ENCODE measurements at regions not wholly inside any gene's neighbourhood (a gene's known extent, or its start where the extent isn't known, plus 50 kb on each side); places are given as distances from the start of the nearest gene placed in this dataset.
"Not testable (repeated sequence)": the region's sequence is repeated elsewhere in the genome, so short reads cannot be mapped to it uniquely, and the experiment has no call there.

DNA sequence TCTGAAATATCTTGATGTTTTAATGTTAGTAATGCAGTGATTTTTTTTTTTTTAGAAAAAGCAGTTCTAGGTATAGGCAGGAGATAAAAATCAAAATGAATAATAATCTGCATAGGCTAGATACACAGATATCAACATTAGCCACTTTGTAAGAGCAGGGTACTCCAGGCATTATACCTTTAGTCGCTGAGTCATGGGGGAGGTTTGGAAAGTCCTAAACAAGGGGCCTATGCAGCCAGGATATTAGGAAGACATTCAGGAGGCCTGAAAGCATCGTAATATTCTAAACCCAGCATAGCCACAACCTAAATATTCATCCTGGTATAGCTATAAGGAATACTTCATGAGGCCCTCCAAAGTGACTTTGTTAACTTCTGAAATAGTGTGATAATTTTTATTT, 258.1 kb upstream of the NECTIN3 start:
- DNase-seq (ENCODE audit: low read depth): no peak

DNA sequence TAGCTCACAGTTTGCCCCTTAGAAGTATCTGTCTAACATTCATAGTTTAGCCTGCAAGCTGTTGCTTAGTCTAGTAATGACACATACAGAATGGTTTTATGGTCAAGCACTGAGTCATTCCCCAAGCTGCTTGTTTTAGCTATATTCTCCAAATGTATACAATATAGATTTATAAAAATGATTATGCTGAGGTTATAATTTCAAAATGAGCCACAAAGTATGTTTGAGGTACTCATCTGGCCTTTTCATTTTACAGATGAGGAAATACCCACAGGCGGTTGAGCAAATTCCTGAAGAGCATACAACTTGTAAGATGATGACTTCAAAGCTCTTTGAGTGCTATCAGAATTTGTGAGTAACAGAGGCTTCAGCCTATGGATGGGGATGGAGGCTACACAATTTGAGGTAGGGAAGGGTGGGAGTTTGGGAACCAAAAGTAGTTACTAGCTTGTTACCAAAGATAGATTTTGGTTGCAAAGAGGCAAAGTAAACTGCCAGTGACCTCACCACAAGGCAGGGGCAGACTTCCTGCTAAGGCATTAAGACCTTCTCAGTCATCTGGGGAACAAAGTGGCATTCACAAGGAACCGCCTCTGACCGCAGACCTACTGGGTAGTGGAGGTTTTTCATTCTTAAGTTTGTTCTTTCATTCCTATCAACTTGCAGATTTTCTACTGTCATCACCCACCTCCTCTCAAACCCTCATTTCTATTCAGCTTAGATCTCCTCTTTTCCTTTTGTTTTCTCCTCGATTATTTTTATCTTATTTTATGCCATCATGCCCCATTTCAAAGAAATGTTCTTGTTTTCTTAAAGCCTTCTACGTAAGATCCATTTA, 257.2 kb upstream of the NECTIN3 start:
- DNase-seq (ENCODE audit: low read depth): peak; percentile 98

DNA sequence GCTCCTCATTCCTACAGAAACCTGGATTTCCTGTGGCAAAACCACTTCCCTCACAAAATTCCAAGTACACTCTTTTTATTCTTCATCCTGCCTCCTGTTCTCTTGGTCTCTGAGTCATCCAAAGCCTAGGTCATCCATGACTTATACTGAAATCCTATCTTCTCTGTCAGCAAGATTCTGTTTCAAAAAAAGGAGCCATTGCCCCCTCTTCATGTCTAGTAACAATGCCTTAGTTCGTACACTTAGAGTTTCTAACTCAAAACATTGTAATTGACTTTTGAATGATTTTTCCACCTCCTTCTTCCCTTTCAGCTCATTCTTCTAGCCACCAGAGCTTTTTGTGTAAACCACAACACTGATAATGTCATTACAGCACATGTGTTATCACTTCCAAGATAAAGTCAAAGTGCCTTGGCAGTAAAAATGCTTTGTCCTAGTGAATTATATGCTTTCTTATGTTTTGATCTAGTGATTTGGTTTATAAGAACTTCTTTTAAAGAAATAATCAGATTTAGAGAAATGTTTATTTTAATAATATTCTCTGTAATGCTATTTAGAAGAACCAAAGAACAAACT, 256.5 kb upstream of the NECTIN3 start:
- peak; percentile 84 for DNase-seq (ENCODE audit: low read depth)

DNA sequence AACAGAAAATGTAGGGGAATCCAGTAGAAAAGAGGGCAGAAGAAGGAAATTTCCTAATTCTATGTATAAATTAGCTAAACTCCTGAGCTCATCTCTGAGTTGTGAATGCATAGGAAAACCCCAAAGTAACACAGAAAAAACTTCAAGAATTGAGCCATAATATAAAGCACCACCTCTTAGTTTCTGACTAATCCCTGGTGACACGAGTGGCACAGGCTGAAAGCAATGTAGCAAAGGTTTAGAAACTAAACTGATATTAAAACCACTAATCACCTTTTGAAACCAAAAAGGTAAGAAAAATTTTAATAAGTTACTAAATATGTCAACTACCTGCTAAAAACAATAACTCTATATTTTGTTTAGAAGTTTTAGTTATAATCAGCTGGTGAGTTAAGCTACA, 255.6 kb upstream of the NECTIN3 start:
- peak; percentile 21 for DNase-seq (ENCODE audit: low read depth)

DNA sequence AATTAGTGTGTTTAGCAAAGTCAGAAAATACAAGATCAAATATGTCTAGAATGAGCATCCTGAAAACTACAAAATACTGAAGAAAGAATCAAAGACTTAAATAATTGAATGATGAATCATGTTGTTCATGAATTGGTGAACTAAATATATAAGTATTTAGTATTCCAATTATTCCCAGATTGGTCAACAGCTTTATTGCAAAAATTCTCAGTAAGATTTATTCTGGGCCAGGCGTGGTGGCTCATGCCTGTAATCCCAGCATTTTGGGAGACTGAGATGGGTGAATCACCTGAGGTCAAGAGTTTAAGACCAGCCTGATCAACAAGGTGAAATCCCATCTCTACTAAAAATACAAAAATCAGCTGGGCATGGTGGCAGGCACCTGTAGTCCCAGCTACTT, 250.0 kb upstream of the NECTIN3 start:
- DNase-seq (ENCODE audit: low read depth): peak; percentile 14

DNA sequence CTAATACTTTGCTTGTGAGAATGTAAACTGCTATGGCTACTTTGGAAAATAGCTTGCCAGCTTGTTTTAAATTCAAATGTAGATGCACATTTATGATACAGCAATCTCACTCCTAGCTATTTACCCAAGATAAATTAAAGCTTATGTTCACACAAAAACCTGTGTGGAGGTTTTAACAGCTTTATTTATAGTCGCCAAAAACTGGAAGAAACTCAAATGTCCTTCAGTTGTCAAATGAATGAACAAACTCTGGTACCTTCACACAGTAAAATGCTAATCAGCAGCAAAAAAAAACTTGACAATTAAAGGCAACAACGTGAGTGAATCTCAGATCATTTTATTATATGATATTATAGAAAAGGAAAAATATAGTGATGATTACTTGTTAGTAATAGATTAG, 248.6 kb upstream of the NECTIN3 start:
- no peak for DNase-seq (ENCODE audit: low read depth)

DNA sequence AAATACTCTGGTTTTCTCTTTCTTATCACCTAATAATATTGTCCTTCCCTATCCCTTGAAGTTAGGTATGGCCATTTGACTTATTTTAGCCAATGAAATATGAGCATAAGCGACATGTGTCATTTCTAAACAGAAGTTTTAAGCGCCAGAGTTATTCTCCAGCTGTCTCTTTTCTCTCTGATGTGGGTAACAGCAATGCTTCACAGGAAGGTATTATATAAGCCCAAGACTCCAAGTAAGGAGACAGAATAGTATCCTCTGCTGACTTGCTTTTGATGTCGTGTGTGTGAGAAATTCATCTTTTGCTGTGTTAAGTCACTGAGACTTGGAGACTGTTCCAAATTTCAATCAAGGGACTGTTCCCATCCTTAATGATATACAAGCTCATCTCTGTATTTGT, 224.6 kb upstream of the NECTIN3 start:
- DNase-seq (ENCODE audit: low read depth): no peak

DNA sequence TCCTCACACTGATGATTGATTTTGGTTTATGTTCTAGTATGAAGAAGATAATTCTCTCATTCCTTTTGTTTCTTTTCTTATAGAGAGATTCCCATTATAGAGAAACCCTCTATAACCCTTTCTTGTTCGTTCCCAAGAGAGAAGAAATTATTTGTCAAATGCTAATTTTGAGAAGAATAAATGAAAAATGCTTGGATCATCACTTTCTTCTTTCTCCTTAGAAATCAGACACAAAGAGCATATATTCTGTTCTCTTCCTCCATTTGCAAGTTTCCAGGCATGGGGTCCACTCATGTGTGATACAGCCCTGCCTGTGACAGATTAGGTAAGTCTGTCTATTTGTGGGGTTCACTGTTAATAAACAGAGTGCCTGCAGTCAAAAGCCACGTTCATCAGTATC, 222.6 kb upstream of the NECTIN3 start:
- no peak for DNase-seq (ENCODE audit: low read depth)

DNA sequence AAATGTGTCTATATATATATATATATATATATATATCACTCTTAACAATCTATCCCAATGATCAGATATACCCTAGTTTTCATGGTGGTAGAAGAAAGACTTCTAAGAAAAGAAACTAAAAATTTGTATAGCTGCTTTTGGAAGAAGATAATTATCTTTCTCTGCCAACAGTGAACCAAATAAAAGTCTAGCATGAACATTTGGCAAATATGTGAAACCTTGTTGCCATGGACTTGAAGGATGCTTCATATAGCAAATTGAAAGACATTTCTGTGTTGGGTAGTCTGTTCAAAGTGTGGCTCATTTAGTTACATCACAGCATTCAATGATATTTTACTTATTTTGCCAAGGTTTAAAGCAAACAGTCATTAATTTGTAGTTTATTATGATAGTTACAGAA, 219.9 kb upstream of the NECTIN3 start:
- no peak for DNase-seq (ENCODE audit: low read depth)

DNA sequence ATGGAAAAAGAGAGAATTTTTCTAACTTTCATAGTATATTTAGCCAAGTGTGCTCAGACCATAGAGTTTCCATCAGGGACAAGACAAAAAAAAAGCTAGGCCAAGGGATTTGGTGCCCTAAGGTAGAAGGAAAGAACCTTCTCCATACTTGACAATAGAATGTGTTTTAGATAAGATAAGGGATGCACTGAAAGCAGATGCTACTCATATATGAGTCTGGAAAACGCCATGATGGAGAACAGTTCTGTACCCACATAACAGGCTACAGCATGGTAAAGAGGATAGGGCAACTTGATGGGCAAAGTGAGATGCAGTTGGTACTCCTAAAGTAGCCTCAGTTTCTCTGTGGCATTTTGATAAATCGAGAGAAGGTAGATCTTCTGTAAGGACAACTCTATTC, 216.4 kb upstream of the NECTIN3 start:
- no peak for DNase-seq (ENCODE audit: low read depth)

DNA sequence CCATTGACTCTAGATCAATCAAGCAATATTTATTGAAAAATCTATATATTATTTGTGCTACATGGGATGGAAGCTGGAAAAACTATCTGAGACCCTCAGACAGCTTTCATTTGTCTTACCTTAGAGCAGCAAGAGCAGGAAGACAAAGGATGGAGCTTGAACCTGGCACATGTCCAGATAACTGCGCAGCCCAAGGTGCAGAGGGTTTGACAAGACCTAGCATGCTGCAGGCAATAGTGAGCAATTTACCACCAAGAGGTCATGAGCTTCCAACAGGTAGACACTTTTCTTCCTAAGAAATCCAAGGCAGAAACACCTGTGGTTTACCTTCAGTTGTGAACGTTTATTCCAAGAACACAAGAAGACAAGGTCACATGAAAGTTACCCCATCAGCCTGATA, 214.7 kb upstream of the NECTIN3 start:
- no peak for DNase-seq (ENCODE audit: low read depth)

DNA sequence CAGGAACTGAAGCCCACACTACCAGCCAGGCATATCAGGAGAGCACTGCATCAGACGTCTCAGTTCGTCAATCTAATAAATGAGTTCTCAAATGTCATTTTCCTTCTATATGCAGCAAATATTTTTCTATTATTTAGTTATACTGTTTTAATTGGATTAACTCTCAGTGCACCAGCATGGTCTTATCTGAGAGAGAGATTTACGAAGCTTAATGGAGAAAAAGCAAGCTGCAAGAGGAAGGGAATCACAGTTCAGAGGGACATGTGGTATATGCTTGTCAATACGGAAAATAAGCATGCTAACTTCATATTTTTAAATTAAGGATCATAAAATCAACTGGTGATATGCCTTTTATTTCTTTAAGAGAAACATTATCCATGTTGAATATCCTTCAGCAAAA, 213.1 kb upstream of the NECTIN3 start:
- no peak for DNase-seq (ENCODE audit: low read depth)

DNA sequence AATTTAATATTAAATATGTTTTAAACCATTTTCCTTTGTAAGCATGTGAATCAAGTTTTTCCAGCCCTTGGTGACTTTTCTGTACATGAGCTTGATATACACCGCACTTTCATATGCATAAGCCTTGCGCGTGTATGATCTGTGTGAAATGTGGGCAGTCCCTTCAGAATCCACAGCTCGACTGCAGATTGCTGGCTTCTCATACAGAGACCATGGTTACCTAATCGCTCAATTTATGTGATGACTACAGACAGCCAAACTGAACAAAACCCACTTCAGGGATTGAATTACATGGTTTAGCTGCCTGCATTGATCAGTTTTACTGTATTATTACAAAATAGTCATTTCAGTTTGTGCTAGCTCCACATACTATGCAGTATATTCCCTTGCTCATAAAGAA, 212.3 kb upstream of the NECTIN3 start:
- DNase-seq (ENCODE audit: low read depth): no peak

DNA sequence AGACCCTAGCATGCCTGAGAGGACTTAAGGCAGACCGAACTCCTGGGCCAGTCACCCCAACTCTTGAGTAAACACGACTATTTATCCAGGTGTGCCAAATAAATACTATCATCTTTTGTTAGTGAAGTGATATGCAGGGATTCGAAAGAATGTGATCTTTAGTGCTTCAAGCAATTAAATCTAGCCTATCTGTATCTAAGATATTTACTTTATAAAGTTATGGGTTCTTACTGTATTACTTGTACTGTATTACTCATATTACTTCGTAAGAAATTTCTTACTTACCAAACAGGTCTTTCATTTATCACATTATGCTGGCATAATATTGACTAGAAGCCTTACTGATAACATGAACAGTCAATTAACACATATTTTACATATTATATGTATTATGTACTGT, 211.6 kb upstream of the NECTIN3 start:
- DNase-seq (ENCODE audit: low read depth): no peak

DNA sequence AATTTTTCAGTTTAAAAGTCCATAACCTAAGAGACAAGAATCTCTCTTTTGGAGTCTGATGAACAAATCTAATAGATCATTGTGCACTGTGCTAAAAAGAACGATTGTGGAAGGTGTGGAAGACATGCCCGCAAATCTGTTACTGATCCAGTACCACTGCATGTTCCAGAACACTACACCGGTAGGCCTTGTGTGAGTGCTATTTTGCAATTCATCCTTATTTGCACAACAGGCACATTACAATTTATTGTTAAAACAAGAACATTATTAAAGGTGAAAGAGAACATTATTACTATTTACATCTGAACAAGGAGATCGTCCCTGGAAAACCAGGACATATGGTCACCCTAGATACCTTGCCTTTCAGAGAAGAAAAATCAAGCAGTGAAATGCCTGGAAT, 205.7 kb upstream of the NECTIN3 start:
- no peak for DNase-seq (ENCODE audit: low read depth)

DNA sequence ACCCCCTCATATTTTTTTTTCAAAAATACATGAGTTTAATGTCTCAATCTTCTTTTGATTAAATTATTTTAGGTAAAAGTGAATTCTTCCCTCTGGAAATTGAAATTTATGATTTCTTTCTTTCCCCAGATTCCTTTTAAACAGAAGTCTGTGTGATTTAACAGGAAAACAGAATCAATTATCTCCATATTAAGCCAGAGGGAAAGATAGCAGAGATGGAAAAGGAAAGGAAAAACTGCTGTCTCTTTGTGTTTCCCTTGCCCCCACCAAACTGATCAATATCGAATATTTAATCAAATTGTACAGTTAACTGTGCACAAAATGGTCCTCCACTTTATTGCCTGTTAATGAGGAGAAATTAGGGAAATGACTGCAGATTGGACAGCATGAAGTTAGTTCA, 203.5 kb upstream of the NECTIN3 start:
- DNase-seq (ENCODE audit: low read depth): no peak

DNA sequence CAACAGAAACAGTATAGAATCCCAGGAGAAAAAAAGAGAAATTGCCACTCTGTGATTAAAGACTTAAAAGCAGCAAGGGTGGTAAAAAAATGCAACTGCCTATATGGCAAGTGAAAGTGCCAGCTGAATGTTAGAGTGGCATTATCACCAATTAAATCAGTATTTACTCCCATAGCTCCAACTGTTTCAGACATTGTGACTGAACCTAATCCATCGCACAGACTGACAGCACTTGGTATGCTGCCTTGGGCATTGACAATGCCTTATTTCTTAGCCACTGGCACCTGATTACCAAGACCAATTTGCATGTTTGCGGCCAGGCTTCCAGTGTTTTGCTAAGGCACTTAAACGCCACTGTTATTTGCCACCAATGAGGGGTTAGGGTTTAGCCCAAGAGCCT, 201.9 kb upstream of the NECTIN3 start:
- DNase-seq (ENCODE audit: low read depth): no peak

DNA sequence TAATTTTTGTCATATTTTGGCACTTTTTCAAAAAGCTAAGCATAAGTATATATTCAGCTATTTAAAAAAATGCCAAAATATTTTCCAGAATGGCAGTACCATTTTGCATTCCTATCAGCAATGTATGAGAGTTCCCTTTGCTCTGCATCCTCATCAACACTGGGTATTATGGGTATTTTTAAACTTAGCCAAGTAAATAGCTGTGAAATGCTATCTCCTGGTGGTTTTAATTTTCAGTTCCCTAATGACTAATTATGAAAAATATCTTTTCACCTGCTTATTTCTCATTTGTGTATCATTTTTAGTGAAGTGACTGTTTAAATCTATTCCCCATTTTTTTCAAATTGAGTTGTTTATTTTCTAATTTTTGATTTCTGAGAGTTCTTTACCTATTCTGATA, 199.7 kb upstream of the NECTIN3 start:
- no peak for DNase-seq (ENCODE audit: low read depth)

DNA sequence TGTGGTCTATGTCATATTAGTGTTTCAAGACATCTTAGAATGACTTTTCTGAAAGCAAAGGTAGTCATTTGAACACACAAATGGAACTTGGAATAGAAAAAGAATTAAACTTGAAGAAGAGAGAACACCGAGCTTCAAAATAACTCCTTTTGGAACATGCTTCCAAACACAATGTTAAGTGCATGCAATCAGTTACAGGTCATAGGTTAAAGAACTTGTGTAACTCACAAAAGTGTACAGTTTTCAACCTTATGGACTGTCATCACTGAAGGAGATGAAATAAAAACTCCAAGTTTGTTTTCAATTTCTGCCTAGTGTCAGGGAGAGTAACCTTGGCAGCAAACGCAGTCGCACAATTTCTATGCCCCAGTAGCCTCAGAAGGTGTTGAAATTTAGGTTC, 192.9 kb upstream of the NECTIN3 start:
- no peak for DNase-seq (ENCODE audit: low read depth)

DNA sequence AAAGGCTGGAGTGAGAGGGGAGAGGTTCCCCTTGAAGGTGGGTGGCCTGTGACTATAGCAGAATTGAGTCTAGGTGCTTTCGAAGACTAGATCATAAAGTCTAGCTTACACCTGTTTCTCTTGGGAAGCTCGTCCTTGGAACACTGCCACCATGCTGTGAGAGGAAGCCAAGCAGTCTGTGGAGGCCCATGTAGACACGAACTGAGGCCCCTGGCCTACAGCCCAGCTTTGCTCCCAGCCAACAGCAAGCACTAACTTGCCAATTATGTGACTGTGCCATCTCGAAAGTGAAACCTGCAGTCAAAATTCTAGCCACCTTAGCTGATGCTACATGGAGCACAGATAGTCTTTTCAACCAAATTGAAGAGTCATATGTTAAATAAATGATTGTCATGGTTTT, 190.5 kb upstream of the NECTIN3 start:
- peak; percentile 60 for DNase-seq (ENCODE audit: low read depth)

DNA sequence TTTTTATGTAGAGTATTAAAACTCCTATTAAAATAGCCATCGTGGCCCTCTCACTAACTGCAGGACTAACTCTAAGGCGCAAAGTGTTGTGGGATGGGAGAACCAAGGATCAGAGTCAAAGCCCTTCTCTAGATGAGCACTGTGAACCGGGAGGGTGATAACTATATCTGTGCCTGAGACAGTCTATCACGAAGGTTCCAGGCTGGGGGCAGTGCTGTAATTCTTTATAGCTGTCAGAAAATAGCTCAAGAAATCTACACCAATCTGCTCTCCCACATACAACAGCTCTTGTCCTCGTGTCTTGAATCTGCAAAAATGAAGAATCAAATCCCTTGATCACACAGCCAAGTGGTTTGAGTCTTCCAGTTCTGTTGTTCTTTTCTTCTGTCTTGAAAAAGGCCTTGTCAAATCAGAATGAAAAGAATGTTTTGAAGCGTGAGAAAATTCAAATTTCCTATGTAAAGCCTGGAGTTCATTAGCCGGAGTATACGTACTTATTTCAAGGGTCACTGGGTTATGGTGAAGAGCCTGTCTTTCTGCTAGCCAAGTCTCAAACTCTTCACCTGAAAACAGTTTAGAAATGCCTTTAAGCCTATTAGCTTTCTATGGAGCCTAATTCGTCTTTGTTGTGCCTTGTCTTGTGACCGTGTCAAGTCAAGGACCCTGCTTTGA, 185.3 kb upstream of the NECTIN3 start:
- DNase-seq (ENCODE audit: low read depth): no peak

DNA sequence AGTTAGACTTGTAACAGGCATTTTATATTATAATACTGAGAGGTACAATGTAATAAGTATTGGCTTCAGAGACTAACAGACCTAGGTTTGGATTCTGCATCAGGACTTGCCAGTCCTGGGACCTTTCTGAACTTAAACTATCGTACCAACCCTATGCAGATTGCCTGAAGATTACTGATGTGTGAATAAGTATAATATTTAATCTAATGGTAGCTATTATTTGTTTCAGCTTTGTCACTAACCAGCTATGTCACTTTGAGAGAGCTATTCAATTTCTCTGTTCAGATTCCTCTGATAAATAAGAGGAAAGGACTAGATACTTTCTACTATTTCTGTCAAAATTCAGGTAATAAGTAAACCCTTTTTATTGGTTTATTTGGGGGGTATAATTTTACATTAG, 184.4 kb upstream of the NECTIN3 start:
- no peak for DNase-seq (ENCODE audit: low read depth)

DNA sequence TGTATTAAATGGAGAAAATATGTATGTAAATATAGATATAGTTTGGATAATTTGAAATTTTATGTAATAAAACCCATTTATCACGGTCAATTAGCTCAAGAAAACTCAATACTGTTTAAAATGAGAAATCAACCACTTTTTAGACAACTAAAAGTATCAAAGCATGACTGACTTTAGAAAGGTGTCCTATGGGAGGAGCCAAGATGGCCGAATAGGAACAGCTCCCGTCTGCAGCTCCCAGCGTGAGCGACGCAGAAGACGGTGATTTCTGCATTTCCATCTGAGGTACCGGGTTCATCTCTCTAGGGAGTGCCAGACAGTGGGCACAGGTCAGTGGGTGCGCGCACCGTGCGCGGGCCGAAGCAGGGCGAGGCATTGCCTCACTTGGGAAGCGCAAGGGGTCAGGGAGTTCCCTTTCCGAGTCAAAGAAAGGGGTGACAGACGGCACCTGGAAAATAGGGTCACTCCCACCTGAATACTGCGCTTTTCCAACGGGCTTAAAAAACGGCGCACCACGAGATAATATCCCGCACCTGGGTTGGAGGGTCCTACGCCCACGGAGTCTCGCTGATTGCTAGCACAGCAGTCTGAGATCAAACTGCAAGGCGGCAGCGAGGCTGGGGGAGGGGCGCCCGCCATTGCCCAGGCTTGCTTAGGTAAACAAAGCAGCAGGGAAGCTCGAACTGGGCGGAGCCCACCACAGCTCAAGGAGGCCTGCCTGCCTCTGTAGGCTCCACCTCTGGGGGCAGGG, 182.8 kb upstream of the NECTIN3 start:
- not testable (repeated sequence) for DNase-seq (ENCODE audit: low read depth)

Measured in iris pigment epithelial cell (primary cell).